ENCODE measurements at regions not wholly inside any gene's neighbourhood (a gene's known extent, or its start where the extent isn't known, plus 50 kb on each side); places are given as distances from the start of the nearest gene placed in this dataset.
"Not testable (repeated sequence)": the region's sequence is repeated elsewhere in the genome, so short reads cannot be mapped to it uniquely, and the experiment has no call there.

DNA sequence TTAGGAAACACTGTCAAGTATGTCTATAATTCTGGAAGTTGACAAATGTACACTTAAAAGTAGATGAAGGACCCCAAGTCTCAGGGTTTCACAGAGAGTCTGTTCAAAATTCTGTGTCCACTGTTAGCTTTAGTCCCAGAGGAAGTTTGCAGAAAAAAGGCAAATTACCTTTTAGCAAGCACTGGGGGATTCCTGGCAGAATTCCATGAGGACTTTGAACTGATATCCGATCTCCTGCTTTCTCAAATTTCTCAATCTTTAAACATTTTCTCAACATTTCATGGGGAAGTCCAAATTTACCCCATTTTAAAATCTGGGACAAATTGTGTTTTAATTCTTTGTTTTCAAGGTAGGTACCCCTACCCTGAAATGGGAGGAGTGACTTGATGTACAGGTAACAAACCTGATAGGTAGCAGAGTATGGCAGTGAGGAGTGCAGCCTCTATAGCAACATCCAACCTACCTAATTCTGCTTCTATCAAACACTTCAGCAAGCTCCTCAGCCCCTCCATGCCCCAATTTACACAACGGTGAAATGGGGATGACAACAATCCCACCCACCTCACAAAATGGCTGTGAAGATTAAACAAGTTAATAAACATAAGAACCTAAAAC lies 344.9 kb downstream of the OMA1 start:
- no peak for DNase-seq (ENCODE audit: low read depth, low spot score)

- no peak for DNase-seq (ENCODE audit: low read depth, low spot score)
Measured at GRCh38 chr1:58200437-58200836, 346.1 kb downstream of the OMA1 start.

DNA sequence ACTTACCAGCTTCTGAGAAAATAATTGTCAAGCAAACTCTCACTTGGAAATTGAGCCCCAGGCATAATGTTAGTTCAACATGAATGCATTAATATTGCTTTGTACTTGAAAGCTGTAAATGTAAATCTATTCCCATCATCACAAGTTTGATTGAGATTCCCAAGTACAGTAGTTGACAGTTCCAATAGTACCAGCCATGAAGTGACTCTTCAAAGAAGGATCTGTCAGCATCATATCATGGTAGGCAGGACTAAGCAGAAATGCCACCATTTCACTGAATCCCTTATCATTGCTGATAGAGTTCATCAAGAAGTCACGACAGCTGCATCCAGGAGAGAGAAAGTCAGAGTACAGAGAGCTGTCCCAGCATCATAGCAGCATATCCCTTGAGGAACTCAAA lies 348.7 kb downstream of the OMA1 start:
- no peak for DNase-seq (ENCODE audit: low read depth, low spot score)

DNA sequence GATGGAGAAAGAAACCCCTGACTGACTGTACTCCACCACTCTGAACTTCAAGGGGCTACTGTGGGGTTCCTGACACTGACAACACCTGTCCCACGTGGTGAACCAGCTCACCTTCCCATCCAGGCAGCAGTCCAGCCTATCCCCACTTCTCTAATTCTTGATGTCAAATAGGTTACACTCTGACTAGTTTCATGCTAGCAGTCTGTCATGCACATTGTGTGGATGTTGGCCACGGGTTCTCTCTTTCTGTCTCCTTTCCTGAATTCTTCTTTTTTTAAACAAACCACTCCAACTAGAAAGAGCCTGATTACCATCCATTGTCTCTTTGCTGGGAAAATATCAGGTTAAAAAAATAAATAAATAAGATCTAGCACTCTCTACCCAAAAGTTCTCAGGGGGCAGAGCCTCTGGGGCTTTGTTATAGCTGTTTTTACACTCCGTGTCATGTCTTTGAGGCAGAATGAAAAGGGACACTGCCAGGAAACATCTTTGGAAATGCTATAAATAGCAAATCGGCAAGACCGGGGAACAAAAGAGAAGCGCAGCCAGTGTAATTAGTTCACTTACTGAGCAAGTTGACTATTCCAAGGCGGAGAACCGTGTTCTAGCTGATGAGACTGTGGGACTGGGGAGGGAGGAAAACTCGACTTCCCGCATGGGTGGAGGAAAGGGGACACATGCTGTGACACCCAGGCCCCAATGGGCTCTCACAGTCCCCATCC lies 356.1 kb downstream of the OMA1 start:
- no peak for DNase-seq (ENCODE audit: low read depth, low spot score)

- DNase-seq (ENCODE audit: low read depth, low spot score) = no peak
Measured at GRCh38 chr1:58189453-58189852, 357.1 kb downstream of the OMA1 start.

GRCh38 chr1:58183286-58183685 lies 363.2 kb downstream of the OMA1 start:
- DNase-seq (ENCODE audit: low read depth, low spot score) = no peak

GRCh38 chr1:58180537-58180936 lies 366.0 kb downstream of the OMA1 start:
- DNase-seq (ENCODE audit: low read depth, low spot score) = no peak

- DNase-seq (ENCODE audit: low read depth, low spot score) = not testable (repeated sequence)
Measured at GRCh38 chr1:58169160-58169559, 377.4 kb downstream of the OMA1 start.

DNA sequence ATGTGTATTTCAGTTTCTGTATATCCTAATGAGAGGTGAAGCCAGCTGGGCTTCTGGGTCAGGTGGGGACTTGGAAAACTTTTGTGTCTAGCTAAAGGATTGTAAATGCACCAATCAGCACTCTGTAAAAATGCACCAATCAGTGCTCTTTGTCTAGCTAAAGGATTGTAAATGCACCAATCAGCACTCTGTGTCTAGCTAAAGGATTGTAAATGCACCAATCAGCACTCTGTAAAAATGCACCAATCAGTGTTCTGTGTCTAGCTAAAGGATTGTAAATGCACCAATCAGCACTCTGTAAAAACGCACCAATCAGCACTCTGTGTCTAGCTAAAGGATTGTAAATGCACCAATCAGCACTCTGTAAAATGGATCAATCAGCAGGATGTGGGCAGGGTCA lies 379.4 kb downstream of the OMA1 start:
- DNase-seq (ENCODE audit: low read depth, low spot score) = not testable (repeated sequence)

DNA sequence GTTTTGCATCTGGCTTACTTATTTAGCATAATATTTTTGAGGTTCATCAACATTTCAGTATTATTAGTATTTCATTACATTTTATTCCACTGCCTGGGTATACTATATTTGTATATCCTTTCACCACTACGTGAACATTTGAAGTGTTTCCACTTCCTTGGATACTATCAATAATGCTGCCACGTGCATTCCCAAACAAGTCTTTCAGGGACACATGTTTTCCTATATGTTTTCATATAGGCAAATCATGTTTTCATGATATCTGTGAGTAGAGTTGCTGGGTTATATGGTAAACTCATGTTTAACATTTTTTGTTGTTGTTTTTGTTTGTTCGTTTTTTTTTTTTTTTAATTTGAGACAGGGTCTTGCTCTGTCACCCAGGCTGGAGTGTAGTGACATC lies 380.1 kb downstream of the OMA1 start:
- DNase-seq (ENCODE audit: low read depth, low spot score) = no peak

GRCh38 chr1:58165073-58165472 lies 381.5 kb downstream of the OMA1 start:
- DNase-seq (ENCODE audit: low read depth, low spot score) = no peak

GRCh38 chr1:58162952-58163550 lies 383.5 kb downstream of the OMA1 start:
- DNase-seq (ENCODE audit: low read depth, low spot score) = peak; percentile 66

GRCh38 chr1:58159434-58159830 lies 387.1 kb downstream of the OMA1 start:
- DNase-seq (ENCODE audit: low read depth, low spot score) = no peak

DNA sequence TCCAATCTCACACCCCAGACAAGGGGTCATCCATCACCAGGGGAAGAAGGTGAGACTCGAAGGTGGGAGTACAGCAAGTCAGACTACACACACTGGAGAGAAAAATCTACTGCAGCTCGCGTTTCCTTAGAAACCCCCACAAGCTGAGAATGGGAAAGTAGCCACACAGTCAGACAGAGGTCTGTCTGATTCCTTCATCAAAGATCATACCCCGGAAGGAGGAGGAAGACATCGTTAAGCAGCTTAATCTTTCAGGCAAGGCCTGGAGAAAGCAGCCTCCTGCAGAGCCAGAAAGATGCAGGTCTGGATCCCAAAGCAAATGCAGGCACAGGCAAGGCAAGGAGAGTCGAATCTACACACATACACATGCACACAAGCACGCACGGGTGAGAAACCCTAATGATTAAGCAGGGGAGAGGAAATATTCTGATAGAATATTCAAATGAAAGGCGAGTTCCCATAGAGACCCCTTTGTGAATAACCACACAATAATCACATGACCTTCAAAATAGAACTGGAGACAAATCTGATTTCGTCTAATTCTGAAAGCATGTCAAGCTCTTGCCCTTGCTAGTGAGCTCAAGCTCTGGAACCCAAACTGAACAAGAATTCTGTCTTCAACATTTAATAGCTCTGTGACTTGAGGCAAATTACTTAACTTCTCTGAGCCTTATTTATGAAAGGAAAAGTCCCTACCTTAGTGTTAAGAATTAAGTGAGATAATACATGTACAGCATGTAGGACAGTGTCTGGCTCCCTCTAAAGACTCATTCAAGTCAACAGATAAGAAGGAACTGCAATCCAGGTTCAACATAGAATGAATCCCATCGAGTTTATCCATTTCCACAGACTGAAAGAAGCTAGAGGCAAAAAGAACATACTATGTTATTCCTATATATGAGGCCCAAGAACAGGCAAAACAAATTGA lies 387.8 kb downstream of the OMA1 start:
- DNase-seq (ENCODE audit: low read depth, low spot score) = no peak

- DNase-seq (ENCODE audit: low read depth, low spot score) = no peak
Measured at GRCh38 chr1:58158016-58158415, 388.5 kb downstream of the OMA1 start.

GRCh38 chr1:58157256-58157655 lies 389.3 kb downstream of the OMA1 start:
- no peak for DNase-seq (ENCODE audit: low read depth, low spot score)

DNA sequence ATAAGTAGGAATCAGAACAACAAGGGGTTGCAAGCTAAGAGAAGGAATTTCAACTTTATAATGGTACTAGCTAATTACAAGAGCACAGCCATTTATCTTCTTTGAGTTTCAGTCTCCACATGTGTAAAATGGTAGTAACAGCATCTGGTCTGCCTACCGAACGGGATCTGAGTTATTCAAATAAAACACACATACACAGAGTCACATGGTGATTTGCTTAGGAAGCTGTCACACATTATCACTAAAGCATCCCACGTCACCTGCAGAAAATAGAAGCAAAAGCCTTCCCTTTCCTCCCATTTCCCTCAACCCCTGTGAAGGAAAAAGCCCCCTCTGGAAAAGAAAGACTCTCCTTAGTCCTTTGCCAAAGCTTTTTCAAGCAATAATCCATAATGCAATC lies 389.7 kb downstream of the OMA1 start:
- no peak for DNase-seq (ENCODE audit: low read depth, low spot score)

- DNase-seq (ENCODE audit: low read depth, low spot score) = no peak
Measured at GRCh38 chr1:58156124-58156468, 390.4 kb downstream of the OMA1 start.

DNA sequence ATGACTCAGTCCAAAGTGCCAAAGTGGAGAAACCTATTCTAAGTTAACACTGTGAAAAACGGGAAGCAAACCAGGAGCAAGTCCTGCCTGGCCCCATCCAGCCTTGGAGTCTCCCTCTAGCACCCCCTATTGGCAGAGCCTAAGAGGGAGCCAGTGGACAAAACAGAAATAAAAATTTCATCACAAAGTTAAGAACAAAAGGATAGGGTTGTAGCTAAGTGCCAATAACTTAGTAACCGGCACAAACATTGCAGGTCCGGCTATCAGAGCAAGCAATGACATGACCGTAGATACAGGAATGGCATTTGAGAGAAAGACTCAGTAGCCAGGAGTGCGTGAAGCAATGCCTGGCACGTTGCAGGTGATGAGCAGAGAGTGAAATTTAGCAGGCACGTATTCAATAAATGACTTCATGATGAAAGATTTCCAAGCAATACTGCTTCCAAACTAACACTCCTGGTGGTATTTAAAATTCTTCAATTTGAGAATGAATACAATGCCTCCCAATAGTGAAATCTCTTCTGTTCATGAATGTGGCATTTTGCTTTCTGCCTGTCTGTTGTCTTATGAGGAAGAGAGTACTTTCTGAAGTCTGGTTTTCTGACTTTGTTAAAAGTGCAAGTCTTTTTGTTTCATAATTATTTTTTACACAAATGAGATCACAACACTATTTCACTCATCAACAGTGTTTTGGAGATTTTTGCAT lies 391.0 kb downstream of the OMA1 start:
- DNase-seq (ENCODE audit: low read depth, low spot score) = peak; percentile 52

GRCh38 chr1:58154256-58154655 lies 392.3 kb downstream of the OMA1 start:
- DNase-seq (ENCODE audit: low read depth, low spot score) = no peak

DNA sequence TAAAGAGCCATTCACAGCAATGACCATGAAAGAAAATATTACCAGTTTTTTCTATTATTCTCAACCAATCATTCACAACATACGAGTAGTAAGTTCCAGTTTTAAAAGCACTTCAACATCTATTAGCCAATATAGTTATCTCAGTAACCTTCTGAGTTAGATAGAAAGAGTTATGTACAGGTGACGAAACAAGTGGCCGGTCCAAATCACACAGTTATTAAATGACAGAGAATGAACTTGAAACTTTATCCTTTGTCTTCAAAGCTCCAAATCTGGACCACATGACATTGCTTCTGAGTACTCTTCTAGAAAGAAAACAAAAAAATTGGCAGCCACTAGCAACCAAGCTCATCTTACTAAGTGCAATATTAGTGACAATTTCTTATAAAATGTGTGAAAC lies 393.8 kb downstream of the OMA1 start:
- no peak for DNase-seq (ENCODE audit: low read depth, low spot score)
